Stimulated activated naive CD8-positive, alpha-beta T cell treated with anti-CD3 and anti-CD28 coated beads, Interleukin-15, amount 100 ng/mL, for 72 hours (primary cell): ENCODE measurements at regions not wholly inside any gene's neighbourhood (a gene's known extent, or its start where the extent isn't known, plus 50 kb on each side); places are given as distances from the start of the nearest gene placed in this dataset.

Experiments used
- ATAC-seq: fragments of 150-1000 bp; cut with Tn5 transposase; 2 replicates; pipeline ENCODE4 v1.10.0; 2021; ENCODE audit warnings: mild to moderate bottlenecking, moderate library complexity
- DNase-seq, 2 donors: peaks; one replicate each; pipeline ENCODE4 v3.0.0; 2021 to 2022
- H3K27ac Mint-ChIP-seq, 2 donors: one replicate each; pipeline ENCODE4 v1.8.0; 2022; ENCODE audit warnings: mild to moderate bottlenecking in 2 of 2, mixed read lengths in 2 of 2, moderate library complexity in 2 of 2
- H3K27me3 Mint-ChIP-seq: one replicate; pipeline ENCODE4 v1.8.0; 2022; ENCODE audit warnings: mixed read lengths
- H3K4me1 Mint-ChIP-seq: one replicate; pipeline ENCODE4 v1.8.0; 2022; ENCODE audit warnings: mild to moderate bottlenecking, mixed read lengths
- H3K4me3 Mint-ChIP-seq, 2 donors: one replicate each; pipeline ENCODE4 v1.8.0; 2022; ENCODE audit warnings: mild to moderate bottlenecking in 2 of 2, mixed read lengths in 2 of 2, moderate library complexity in 1 of 2
- H3K9me3 Mint-ChIP-seq, 2 donors: one replicate each; pipeline ENCODE4 v1.8.0; 2022; ENCODE audit warnings: mixed read lengths in 2 of 2

GRCh38 chr5:172559004-172559932 lies 81.8 kb upstream of the NEURL1B start:
- no peaks in the 10 kb centered on the region for H3K4me1 Mint-ChIP-seq
- no peaks in the 10 kb centered on the region for H3K9me3 Mint-ChIP-seq
- no peak overlapping the region for H3K4me3 Mint-ChIP-seq
- DNase-seq (no peak), ATAC-seq (no peak)
- H3K27me3 Mint-ChIP-seq = peaks cover 26% of the 10 kb centered on the region
- no peak overlapping the region for H3K27ac Mint-ChIP-seq

- no peak for ATAC-seq
- no peak overlapping the region for H3K4me3 Mint-ChIP-seq
Measured at GRCh38 chr5:172558076-172558976, 82.7 kb upstream of the NEURL1B start.

GRCh38 chr5:172556971-172557461 lies 84.0 kb upstream of the NEURL1B start:
- no peaks in the 10 kb centered on the region for H3K9me3 Mint-ChIP-seq
- H3K27ac Mint-ChIP-seq = no peak overlapping the region
- no peak overlapping the region for H3K4me3 Mint-ChIP-seq
- no peaks in the 10 kb centered on the region for H3K4me1 Mint-ChIP-seq
- no peak for DNase-seq
- ATAC-seq = no peak
- H3K27me3 Mint-ChIP-seq = peaks cover 15% of the 10 kb centered on the region

More at GRCh38 chr5:172558076-172558976, 82.7 kb upstream of the NEURL1B start:
- no peaks in the 10 kb centered on the region for H3K9me3 Mint-ChIP-seq
- DNase-seq = no peak
- H3K4me1 Mint-ChIP-seq = no peaks in the 10 kb centered on the region
- H3K27me3 Mint-ChIP-seq = peaks cover 26% of the 10 kb centered on the region
- H3K27ac Mint-ChIP-seq = no peak overlapping the region

- peaks cover 12% of the 10 kb centered on the region for H3K27me3 Mint-ChIP-seq
- no peaks in the 10 kb centered on the region for H3K9me3 Mint-ChIP-seq
- ATAC-seq (no peak), DNase-seq (no peak)
- H3K27ac Mint-ChIP-seq = no peak overlapping the region
- H3K4me3 Mint-ChIP-seq = no peak overlapping the region
- no peaks in the 10 kb centered on the region for H3K4me1 Mint-ChIP-seq
Measured at GRCh38 chr5:172556262-172556661, 84.8 kb upstream of the NEURL1B start.

- no peak overlapping the region for H3K4me3 Mint-ChIP-seq
- H3K27ac Mint-ChIP-seq = no peak overlapping the region
- no peak for ATAC-seq
- DNase-seq = no peak
- H3K27me3 Mint-ChIP-seq = peaks cover 8% of the 10 kb centered on the region
- H3K9me3 Mint-ChIP-seq = no peaks in the 10 kb centered on the region
- H3K4me1 Mint-ChIP-seq = no peaks in the 10 kb centered on the region
Measured at GRCh38 chr5:172554562-172554961, 86.5 kb upstream of the NEURL1B start.

- no peak overlapping the region for H3K4me3 Mint-ChIP-seq
- DNase-seq (no peak), ATAC-seq (no peak)
- H3K4me1 Mint-ChIP-seq = no peaks in the 10 kb centered on the region
- H3K9me3 Mint-ChIP-seq = no peaks in the 10 kb centered on the region
- H3K27me3 Mint-ChIP-seq = peaks cover 8% of the 10 kb centered on the region
- no peak overlapping the region for H3K27ac Mint-ChIP-seq
Measured at GRCh38 chr5:172553903-172554302, 87.2 kb upstream of the NEURL1B start.

- ATAC-seq (no peak), DNase-seq (no peak)
- Mint-ChIP-seq H3K9me3 (no peaks in the 10 kb centered on the region), H3K4me3 (no peak overlapping the region), H3K27me3 (peaks cover under 1% of the 10 kb centered on the region), H3K4me1 (no peaks in the 10 kb centered on the region), H3K27ac (no peak overlapping the region)
Measured at GRCh38 chr5:172553167-172553566, 87.9 kb upstream of the NEURL1B start.

GRCh38 chr5:172550996-172551395 lies 90.1 kb upstream of the NEURL1B start:
- no peak for DNase-seq
- no peak overlapping the region for H3K27ac Mint-ChIP-seq
- no peaks in the 10 kb centered on the region for H3K9me3 Mint-ChIP-seq
- H3K4me1 Mint-ChIP-seq = no peaks in the 10 kb centered on the region
- peaks cover 13% of the 10 kb centered on the region for H3K27me3 Mint-ChIP-seq
- ATAC-seq = no peak
- H3K4me3 Mint-ChIP-seq = no peak overlapping the region

GRCh38 chr5:172550096-172550765 lies 90.8 kb upstream of the NEURL1B start:
- ATAC-seq = no peak
- DNase-seq = no peak
- H3K4me1 Mint-ChIP-seq = no peaks in the 10 kb centered on the region
- peaks cover 21% of the 10 kb centered on the region for H3K27me3 Mint-ChIP-seq
- H3K9me3 Mint-ChIP-seq = no peaks in the 10 kb centered on the region
- H3K27ac Mint-ChIP-seq = no peak overlapping the region
- H3K4me3 Mint-ChIP-seq = no peak overlapping the region

GRCh38 chr5:172549696-172550095 lies 91.4 kb upstream of the NEURL1B start:
- H3K4me3 Mint-ChIP-seq = no peak overlapping the region
- ATAC-seq = no peak
- H3K27ac Mint-ChIP-seq = no peak overlapping the region
- H3K27me3 Mint-ChIP-seq = peaks cover 26% of the 10 kb centered on the region
- no peaks in the 10 kb centered on the region for H3K4me1 Mint-ChIP-seq
- no peak for DNase-seq
- H3K9me3 Mint-ChIP-seq = no peaks in the 10 kb centered on the region

- no peak overlapping the region for H3K4me3 Mint-ChIP-seq
- no peak overlapping the region for H3K27ac Mint-ChIP-seq
- peaks cover 28% of the 10 kb centered on the region for H3K27me3 Mint-ChIP-seq
- no peaks in the 10 kb centered on the region for H3K9me3 Mint-ChIP-seq
- H3K4me1 Mint-ChIP-seq = no peaks in the 10 kb centered on the region
- DNase-seq (no peak), ATAC-seq (no peak)
Measured at GRCh38 chr5:172548981-172549687, 91.9 kb upstream of the NEURL1B start.

- no peak for DNase-seq
- H3K4me3 Mint-ChIP-seq = no peak overlapping the region
Measured at GRCh38 chr5:172548311-172548731, 92.7 kb upstream of the NEURL1B start.

GRCh38 chr5:172546196-172546595 lies 91.9 kb upstream of the SH3PXD2B start:
- ATAC-seq (no peak), DNase-seq (no peak)
- no peaks in the 10 kb centered on the region for H3K9me3 Mint-ChIP-seq
- peaks cover 28% of the 10 kb centered on the region for H3K27me3 Mint-ChIP-seq
- H3K4me1 Mint-ChIP-seq = no peaks in the 10 kb centered on the region
- H3K4me3 Mint-ChIP-seq = no peak overlapping the region
- H3K27ac Mint-ChIP-seq = no peak overlapping the region

More at GRCh38 chr5:172548311-172548731, 92.7 kb upstream of the NEURL1B start:
- H3K9me3 Mint-ChIP-seq = no peaks in the 10 kb centered on the region
- no peaks in the 10 kb centered on the region for H3K4me1 Mint-ChIP-seq
- ATAC-seq = no peak
- no peak overlapping the region for H3K27ac Mint-ChIP-seq
- H3K27me3 Mint-ChIP-seq = peaks cover 28% of the 10 kb centered on the region

- no peak overlapping the region for H3K4me3 Mint-ChIP-seq
- H3K27me3 Mint-ChIP-seq = peaks cover 28% of the 10 kb centered on the region
- H3K27ac Mint-ChIP-seq = no peak overlapping the region
- no peak for ATAC-seq
- DNase-seq = no peak
- H3K9me3 Mint-ChIP-seq = no peaks in the 10 kb centered on the region
- H3K4me1 Mint-ChIP-seq = no peaks in the 10 kb centered on the region
Measured at GRCh38 chr5:172545291-172545801, 91.0 kb upstream of the SH3PXD2B start.
